HEK293 (cell line): ENCODE measurements at regions not wholly inside any gene's neighbourhood (a gene's known extent, or its start where the extent isn't known, plus 50 kb on each side); places are given as distances from the start of the nearest gene placed in this dataset.

Experiments
- ATF2 ChIP-seq: fragments of 450-650 bp; formaldehyde crosslinking; IDR thresholded peaks from 2 replicates; pipeline ENCODE4 v1.5.1; 2016; ENCODE audit warnings: missing biosample characterization, missing genetic modification characterization, low read depth
- GLI2 ChIP-seq: fragments of 450-650 bp; formaldehyde crosslinking; IDR thresholded peaks from 2 replicates; pipeline ENCODE4; 2017; ENCODE audit warnings: missing biosample characterization, missing genetic modification characterization, low read depth, borderline replicate concordance
- IKZF3 ChIP-seq: fragments of 450-650 bp; IDR thresholded peaks from 2 replicates; pipeline ENCODE4 v1.5.0; 2018; ENCODE audit warnings: missing biosample characterization, mild to moderate bottlenecking, missing genetic modification characterization, moderate library complexity
- KLF10 ChIP-seq: fragments of 450-650 bp; IDR thresholded peaks from 2 replicates; pipeline ENCODE4 v1.5.1; 2018; ENCODE audit warnings: missing biosample characterization, mild to moderate bottlenecking, missing genetic modification characterization
- KLF7 ChIP-seq: fragments of 450-650 bp; formaldehyde crosslinking; IDR thresholded peaks from 2 replicates; pipeline ENCODE4 v1.5.1; 2016; ENCODE audit warnings: missing biosample characterization, missing genetic modification characterization, borderline replicate concordance
- KLF8 ChIP-seq: fragments of 450-650 bp; formaldehyde crosslinking; IDR thresholded peaks from 2 replicates; pipeline ENCODE4 v1.5.1; 2016; ENCODE audit warnings: missing biosample characterization, missing genetic modification characterization
- KLF9 ChIP-seq: fragments of 450-650 bp; formaldehyde crosslinking; IDR thresholded peaks from 2 replicates; pipeline ENCODE4 v1.5.1; 2016; ENCODE audit warnings: missing biosample characterization, missing genetic modification characterization, low read depth
- SCRT1 ChIP-seq: fragments of 450-650 bp; formaldehyde crosslinking; IDR thresholded peaks from 2 replicates; pipeline ENCODE4 v1.5.1; 2016; ENCODE audit warnings: missing biosample characterization, missing genetic modification characterization, borderline replicate concordance
- SP2 ChIP-seq: fragments of 450-650 bp; formaldehyde crosslinking; IDR thresholded peaks from 2 replicates; pipeline ENCODE4 v1.5.1; 2016; ENCODE audit warnings: missing biosample characterization, missing genetic modification characterization
- YY1 ChIP-seq: fragments of 450-650 bp; formaldehyde crosslinking; IDR thresholded peaks from 2 replicates; pipeline ENCODE4 v1.5.1; 2018; ENCODE audit warnings: missing biosample characterization, missing genetic modification characterization
- ZBTB11 ChIP-seq: fragments of 450-650 bp; formaldehyde crosslinking; conservative IDR thresholded peaks from 2 replicates; pipeline ENCODE4 v1.5.1; 2016; ENCODE audit warnings: low read depth, missing biosample characterization, missing genetic modification characterization
- ZBTB21 ChIP-seq: fragments of 450-650 bp; formaldehyde crosslinking; IDR thresholded peaks from 2 replicates; pipeline ENCODE4 v1.5.1; 2017; ENCODE audit warnings: missing biosample characterization, missing genetic modification characterization
- ZBTB48 ChIP-seq: fragments of 450-650 bp; formaldehyde crosslinking; IDR thresholded peaks from 2 replicates; pipeline ENCODE4 v1.5.1; 2016; ENCODE audit warnings: missing biosample characterization, missing genetic modification characterization
- ZFP3 ChIP-seq: fragments of 450-650 bp; formaldehyde crosslinking; IDR thresholded peaks from 2 replicates; pipeline ENCODE4 v1.5.1; 2016; ENCODE audit warnings: low read depth, missing biosample characterization, missing genetic modification characterization
- ZNF184 ChIP-seq: fragments of 450-650 bp; IDR thresholded peaks from 2 replicates; pipeline ENCODE4 v1.5.1; 2018; ENCODE audit warnings: missing biosample characterization, mild to moderate bottlenecking, missing genetic modification characterization
- ZNF2 ChIP-seq: fragments of 450-650 bp; formaldehyde crosslinking; IDR thresholded peaks from 2 replicates; pipeline ENCODE4 v1.5.1; 2016; ENCODE audit warnings: missing biosample characterization, missing genetic modification characterization
- ZNF266 ChIP-seq: fragments of 450-650 bp; formaldehyde crosslinking; IDR thresholded peaks from 2 replicates; pipeline ENCODE4 v1.5.1; 2016; ENCODE audit warnings: missing biosample characterization, missing genetic modification characterization, low read depth
- ZNF324 ChIP-seq: fragments of 450-650 bp; formaldehyde crosslinking; IDR thresholded peaks from 2 replicates; pipeline ENCODE4 v1.5.1; 2016; ENCODE audit warnings: missing biosample characterization, missing genetic modification characterization
- ZNF354C ChIP-seq: fragments of 450-650 bp; formaldehyde crosslinking; IDR thresholded peaks from 2 replicates; pipeline ENCODE4 v1.5.1; 2016; ENCODE audit warnings: missing biosample characterization, missing genetic modification characterization, low read depth, borderline replicate concordance
- ZNF366 ChIP-seq: fragments of 450-650 bp; formaldehyde crosslinking; conservative IDR thresholded peaks from 2 replicates; pipeline ENCODE4 v1.5.1; 2016; ENCODE audit warnings: missing biosample characterization, missing genetic modification characterization
- ZNF394 ChIP-seq: fragments of 450-650 bp; formaldehyde crosslinking; IDR thresholded peaks from 2 replicates; pipeline ENCODE4 v1.5.1; 2016; ENCODE audit warnings: missing biosample characterization, missing genetic modification characterization, mild to moderate bottlenecking, moderate library complexity, borderline replicate concordance
- ZNF449 ChIP-seq: fragments of 450-650 bp; formaldehyde crosslinking; IDR thresholded peaks from 2 replicates; pipeline ENCODE4 v1.5.1; 2017; ENCODE audit warnings: missing biosample characterization, mild to moderate bottlenecking, missing genetic modification characterization, moderate library complexity
- ZNF558 ChIP-seq: fragments of 450-650 bp; formaldehyde crosslinking; IDR thresholded peaks from 2 replicates; pipeline ENCODE4 v1.5.1; 2016; ENCODE audit warnings: missing biosample characterization, missing genetic modification characterization
- ZNF629 ChIP-seq: fragments of 450-650 bp; formaldehyde crosslinking; IDR thresholded peaks from 2 replicates; pipeline ENCODE4 v1.5.1; 2017; ENCODE audit warnings: missing biosample characterization, missing genetic modification characterization
- ZNF660 ChIP-seq: fragments of 450-650 bp; IDR thresholded peaks from 2 replicates; pipeline ENCODE4 v1.5.1; 2018; ENCODE audit warnings: missing biosample characterization, mild to moderate bottlenecking, missing genetic modification characterization
- ZSCAN30 ChIP-seq: fragments of 450-650 bp; IDR thresholded peaks from 2 replicates; pipeline ENCODE4 v1.5.1; 2018; ENCODE audit warnings: missing biosample characterization, mild to moderate bottlenecking, missing genetic modification characterization, moderate library complexity
- ZXDB ChIP-seq: fragments of 450-650 bp; formaldehyde crosslinking; IDR thresholded peaks from 2 replicates; pipeline ENCODE4 v1.5.1; 2016; ENCODE audit warnings: missing biosample characterization, missing genetic modification characterization
- TF ChIP-seq, protein P1 (sequence below): fragments of 450-650 bp; formaldehyde crosslinking; IDR thresholded peaks from 2 replicates; pipeline ENCODE4 v1.5.1; 2016; ENCODE audit warnings: missing biosample characterization, missing genetic modification characterization, borderline replicate concordance
- TF ChIP-seq, protein P2 (sequence below): fragments of 450-650 bp; formaldehyde crosslinking; IDR thresholded peaks from 2 replicates; pipeline ENCODE4 v1.5.1; 2016; ENCODE audit warnings: missing biosample characterization, missing genetic modification characterization

GRCh38 chr5:174531782-174532191 is 192.6 kb upstream of the MSX2 start (continued):
- TF ChIP-seq KLF10 (peak; percentile 76), KLF9 (tag by site-specific recombination) (peak; percentile 12; the same call in 1 of the 2 replicates), YY1 (tag by site-specific recombination) (no peak), ZFP3 (no peak), ZNF449 (peak; percentile 91), GLI2 (tag by site-specific recombination) (peak; percentile 84), ZBTB48 (tag by site-specific recombination) (no peak), ZNF366 (tag by site-specific recombination) (peak; percentile 83), ZNF660 (tag by site-specific recombination) (peak; percentile 74), KLF8 (tag by site-specific recombination) (0 out of 2 replicates have a peak, but pooled peaks have one; percentile 19), ZNF394 (tag by site-specific recombination) (peak; percentile 65; the same call in 1 of the 2 replicates), IKZF3 (tag by site-specific recombination) (peak; percentile 70), ZNF266 (no peak), ZNF2 (0 out of 2 replicates have a peak, but pooled peaks have one; percentile 6), KLF7 (tag by site-specific recombination) (no peak), ZNF184 (0 out of 2 replicates have a peak, but pooled peaks have one; percentile 38), ZXDB (tag by site-specific recombination) (peak; percentile 39; the same call in 1 of the 2 replicates), SCRT1 (tag by site-specific recombination) (peak; percentile 17; the same call in 1 of the 2 replicates), SP2 (tag by site-specific recombination) (no peak), ZBTB21 (tag by site-specific recombination) (peak; percentile 87), ZBTB11 (tag by site-specific recombination) (peak; percentile 32; the same call in 1 of the 2 replicates), ZNF629 (tag by site-specific recombination) (peak; percentile 91), ZSCAN30 (peak; percentile 54; the same call in 1 of the 2 replicates), ATF2 (tag by site-specific recombination) (0 out of 2 replicates have a peak, but pooled peaks have one; percentile 14), ZNF354C (tag by site-specific recombination) (no peak), ZNF324 (tag by site-specific recombination) (peak; percentile 76), ZNF558 (tag by site-specific recombination) (0 out of 2 replicates have a peak, but pooled peaks have one; percentile 12)
- TF ChIP-seq, protein P1, sequence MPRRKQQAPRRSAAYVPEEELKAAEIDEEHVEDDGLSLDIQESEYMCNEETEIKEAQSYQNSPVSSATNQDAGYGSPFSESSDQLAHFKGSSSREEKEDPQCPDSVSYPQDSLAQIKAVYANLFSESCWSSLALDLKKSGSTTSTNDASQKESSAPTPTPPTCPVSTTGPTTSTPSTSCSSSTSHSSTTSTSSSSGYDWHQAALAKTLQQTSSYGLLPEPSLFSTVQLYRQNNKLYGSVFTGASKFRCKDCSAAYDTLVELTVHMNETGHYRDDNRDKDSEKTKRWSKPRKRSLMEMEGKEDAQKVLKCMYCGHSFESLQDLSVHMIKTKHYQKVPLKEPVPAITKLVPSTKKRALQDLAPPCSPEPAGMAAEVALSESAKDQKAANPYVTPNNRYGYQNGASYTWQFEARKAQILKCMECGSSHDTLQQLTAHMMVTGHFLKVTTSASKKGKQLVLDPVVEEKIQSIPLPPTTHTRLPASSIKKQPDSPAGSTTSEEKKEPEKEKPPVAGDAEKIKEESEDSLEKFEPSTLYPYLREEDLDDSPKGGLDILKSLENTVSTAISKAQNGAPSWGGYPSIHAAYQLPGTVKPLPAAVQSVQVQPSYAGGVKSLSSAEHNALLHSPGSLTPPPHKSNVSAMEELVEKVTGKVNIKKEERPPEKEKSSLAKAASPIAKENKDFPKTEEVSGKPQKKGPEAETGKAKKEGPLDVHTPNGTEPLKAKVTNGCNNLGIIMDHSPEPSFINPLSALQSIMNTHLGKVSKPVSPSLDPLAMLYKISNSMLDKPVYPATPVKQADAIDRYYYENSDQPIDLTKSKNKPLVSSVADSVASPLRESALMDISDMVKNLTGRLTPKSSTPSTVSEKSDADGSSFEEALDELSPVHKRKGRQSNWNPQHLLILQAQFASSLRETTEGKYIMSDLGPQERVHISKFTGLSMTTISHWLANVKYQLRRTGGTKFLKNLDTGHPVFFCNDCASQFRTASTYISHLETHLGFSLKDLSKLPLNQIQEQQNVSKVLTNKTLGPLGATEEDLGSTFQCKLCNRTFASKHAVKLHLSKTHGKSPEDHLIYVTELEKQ (tag by site-specific recombination), result 0 out of 2 replicates have a peak, but pooled peaks have one; percentile 44
- TF ChIP-seq, protein P2, sequence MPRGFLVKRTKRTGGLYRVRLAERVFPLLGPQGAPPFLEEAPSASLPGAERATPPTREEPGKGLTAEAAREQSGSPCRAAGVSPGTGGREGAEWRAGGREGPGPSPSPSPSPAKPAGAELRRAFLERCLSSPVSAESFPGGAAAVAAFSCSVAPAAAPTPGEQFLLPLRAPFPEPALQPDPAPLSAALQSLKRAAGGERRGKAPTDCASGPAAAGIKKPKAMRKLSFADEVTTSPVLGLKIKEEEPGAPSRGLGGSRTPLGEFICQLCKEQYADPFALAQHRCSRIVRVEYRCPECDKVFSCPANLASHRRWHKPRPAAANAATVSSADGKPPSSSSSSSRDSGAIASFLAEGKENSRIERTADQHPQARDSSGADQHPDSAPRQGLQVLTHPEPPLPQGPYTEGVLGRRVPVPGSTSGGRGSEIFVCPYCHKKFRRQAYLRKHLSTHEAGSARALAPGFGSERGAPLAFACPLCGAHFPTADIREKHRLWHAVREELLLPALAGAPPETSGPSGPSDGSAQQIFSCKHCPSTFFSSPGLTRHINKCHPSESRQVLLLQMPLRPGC (tag by site-specific recombination), result peak; percentile 83
